ENCODE measurements at regions not wholly inside any gene's neighbourhood (a gene's known extent, or its start where the extent isn't known, plus 50 kb on each side); places are given as distances from the start of the nearest gene placed in this dataset.

DNA sequence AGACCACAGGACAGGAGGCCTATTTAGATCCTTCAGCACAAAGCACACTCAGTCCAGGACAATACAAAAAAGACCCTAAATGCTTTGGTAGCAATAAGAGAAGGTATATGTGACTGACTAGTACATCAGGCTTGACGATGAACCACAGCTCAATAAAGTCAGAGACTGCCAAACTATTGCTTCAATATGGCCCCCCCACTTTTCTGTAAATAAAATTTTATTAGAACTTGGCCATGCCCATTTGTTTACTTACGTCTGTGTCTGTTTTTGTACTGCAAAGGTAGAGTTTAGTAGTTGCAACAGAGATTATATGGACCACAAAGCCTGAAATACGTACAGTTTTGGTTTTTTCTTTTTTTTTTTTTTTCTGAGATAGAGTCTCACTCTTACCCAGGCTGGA lies 136.7 kb downstream of the IRS2 start:
- no peaks in the 10 kb centered on the region for H3K9me3 ChIP-seq (ENCODE audit: control insufficient read depth, insufficient read depth, low read depth, low read length)
- no peak overlapping the region for H3K4me3 ChIP-seq (ENCODE audit: low read depth, low read length)
- ChIA-PET POLR2A (no interaction called here), CTCF (interaction anchor here (0.7 kb wide), 1 partner anchor 1002 kb away, joined by 3 read pairs; no protein-coding TSS in a partner anchor)
- no peaks in the 10 kb centered on the region for H3K4me1 ChIP-seq (ENCODE audit: control insufficient read depth, insufficient read depth, low read length)
- TF ChIP-seq, protein P1, sequence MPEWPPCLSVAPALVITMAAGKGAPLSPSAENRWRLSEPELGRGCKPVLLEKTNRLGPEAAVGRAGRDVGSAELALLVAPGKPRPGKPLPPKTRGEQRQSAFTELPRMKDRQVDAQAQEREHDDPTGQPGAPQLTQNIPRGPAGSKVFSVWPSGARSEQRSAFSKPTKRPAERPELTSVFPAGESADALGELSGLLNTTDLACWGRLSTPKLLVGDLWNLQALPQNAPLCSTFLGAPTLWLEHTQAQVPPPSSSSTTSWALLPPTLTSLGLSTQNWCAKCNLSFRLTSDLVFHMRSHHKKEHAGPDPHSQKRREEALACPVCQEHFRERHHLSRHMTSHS (tag by site-specific recombination; IDR thresholded peaks at IDR 0.05) = no peak
- TF ChIP-seq ZNF560 (tag by site-specific recombination; IDR thresholded peaks at IDR 0.05; ENCODE audit: borderline replicate concordance) (no peak), ZNF48 (tag by site-specific recombination; IDR thresholded peaks at IDR 0.05) (no peak), SALL2 (tag by site-specific recombination; IDR thresholded peaks at IDR 0.05; ENCODE audit: borderline replicate concordance) (no peak), ZNF114 (tag by site-specific recombination; IDR thresholded peaks at IDR 0.05) (no peak), ZNF138 (tag by site-specific recombination; IDR thresholded peaks at IDR 0.05; ENCODE audit: borderline replicate concordance) (no peak), ZBTB7A (tag by site-specific recombination; IDR thresholded peaks at IDR 0.05; ENCODE audit: low read depth) (no peak), SP2 (tag by site-specific recombination; IDR thresholded peaks at IDR 0.05) (no peak), ZNF514 (tag by site-specific recombination; IDR thresholded peaks at IDR 0.05) (no peak), ZNF571 (tag by site-specific recombination; IDR thresholded peaks at IDR 0.05) (no peak), ZNF747 (tag by site-specific recombination; IDR thresholded peaks at IDR 0.05) (no peak), MZF1 (tag by site-specific recombination; IDR thresholded peaks at IDR 0.05; ENCODE audit: borderline replicate concordance) (no peak), PRDM1 (tag by site-specific recombination; IDR thresholded peaks at IDR 0.05) (no peak)
- TF ChIP-seq, protein P2, sequence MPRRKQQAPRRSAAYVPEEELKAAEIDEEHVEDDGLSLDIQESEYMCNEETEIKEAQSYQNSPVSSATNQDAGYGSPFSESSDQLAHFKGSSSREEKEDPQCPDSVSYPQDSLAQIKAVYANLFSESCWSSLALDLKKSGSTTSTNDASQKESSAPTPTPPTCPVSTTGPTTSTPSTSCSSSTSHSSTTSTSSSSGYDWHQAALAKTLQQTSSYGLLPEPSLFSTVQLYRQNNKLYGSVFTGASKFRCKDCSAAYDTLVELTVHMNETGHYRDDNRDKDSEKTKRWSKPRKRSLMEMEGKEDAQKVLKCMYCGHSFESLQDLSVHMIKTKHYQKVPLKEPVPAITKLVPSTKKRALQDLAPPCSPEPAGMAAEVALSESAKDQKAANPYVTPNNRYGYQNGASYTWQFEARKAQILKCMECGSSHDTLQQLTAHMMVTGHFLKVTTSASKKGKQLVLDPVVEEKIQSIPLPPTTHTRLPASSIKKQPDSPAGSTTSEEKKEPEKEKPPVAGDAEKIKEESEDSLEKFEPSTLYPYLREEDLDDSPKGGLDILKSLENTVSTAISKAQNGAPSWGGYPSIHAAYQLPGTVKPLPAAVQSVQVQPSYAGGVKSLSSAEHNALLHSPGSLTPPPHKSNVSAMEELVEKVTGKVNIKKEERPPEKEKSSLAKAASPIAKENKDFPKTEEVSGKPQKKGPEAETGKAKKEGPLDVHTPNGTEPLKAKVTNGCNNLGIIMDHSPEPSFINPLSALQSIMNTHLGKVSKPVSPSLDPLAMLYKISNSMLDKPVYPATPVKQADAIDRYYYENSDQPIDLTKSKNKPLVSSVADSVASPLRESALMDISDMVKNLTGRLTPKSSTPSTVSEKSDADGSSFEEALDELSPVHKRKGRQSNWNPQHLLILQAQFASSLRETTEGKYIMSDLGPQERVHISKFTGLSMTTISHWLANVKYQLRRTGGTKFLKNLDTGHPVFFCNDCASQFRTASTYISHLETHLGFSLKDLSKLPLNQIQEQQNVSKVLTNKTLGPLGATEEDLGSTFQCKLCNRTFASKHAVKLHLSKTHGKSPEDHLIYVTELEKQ (tag by site-specific recombination; IDR thresholded peaks at IDR 0.05; ENCODE audit: borderline replicate concordance) = no peak
- TF ChIP-seq, protein P3, sequence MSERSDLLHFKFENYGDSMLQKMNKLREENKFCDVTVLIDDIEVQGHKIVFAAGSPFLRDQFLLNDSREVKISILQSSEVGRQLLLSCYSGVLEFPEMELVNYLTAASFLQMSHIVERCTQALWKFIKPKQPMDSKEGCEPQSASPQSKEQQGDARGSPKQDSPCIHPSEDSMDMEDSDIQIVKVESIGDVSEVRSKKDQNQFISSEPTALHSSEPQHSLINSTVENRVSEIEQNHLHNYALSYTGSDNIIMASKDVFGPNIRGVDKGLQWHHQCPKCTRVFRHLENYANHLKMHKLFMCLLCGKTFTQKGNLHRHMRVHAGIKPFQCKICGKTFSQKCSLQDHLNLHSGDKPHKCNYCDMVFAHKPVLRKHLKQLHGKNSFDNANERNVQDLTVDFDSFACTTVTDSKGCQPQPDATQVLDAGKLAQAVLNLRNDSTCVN (tag by site-specific recombination; optimal IDR thresholded peaks at IDR 0.05) = no peak
- no peak overlapping the region for H3K27ac ChIP-seq (ENCODE audit: extremely low read depth, low read depth, low read length)
- no peaks in the 10 kb centered on the region for H3K36me3 ChIP-seq (ENCODE audit: control insufficient read depth in 2 of 2, insufficient read depth in 1 of 2, low read length in 2 of 2)

DNA sequence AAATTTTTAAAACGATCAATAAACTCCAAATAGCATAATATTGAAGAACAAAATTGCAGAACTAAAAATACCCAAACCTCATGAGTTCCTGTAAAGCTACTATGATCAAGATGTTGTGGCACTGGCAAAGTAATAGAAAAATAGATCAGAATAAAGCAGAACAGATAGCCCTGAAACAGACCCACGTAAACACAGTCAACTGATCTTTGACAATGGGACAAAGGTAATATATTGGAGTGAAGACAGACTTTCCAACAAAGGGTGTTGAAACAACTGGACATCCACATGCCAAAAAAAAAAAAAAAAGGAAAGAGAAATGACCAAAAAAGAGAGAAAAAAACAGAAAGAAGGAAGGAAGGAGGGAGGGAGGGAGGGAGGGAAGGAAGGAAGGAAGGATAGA lies 138.7 kb downstream of the IRS2 start:
- ChIA-PET CTCF (no interaction called here), POLR2A (no interaction called here)
- Histone ChIP-seq H3K4me3 (ENCODE audit: low read depth, low read length) (no peak overlapping the region), H3K9me3 (ENCODE audit: control insufficient read depth, insufficient read depth, low read depth, low read length) (no peaks in the 10 kb centered on the region), H3K36me3 (ENCODE audit: control insufficient read depth in 2 of 2, insufficient read depth in 1 of 2, low read length in 2 of 2) (no peaks in the 10 kb centered on the region), H3K27ac (ENCODE audit: extremely low read depth, low read depth, low read length) (no peak overlapping the region), H3K4me1 (ENCODE audit: control insufficient read depth, insufficient read depth, low read length) (no peaks in the 10 kb centered on the region)
- no peak for TF ChIP-seq ZNF138 (tag by site-specific recombination; IDR thresholded peaks at IDR 0.05; ENCODE audit: borderline replicate concordance)
- TF ChIP-seq ZFP3 (tag by site-specific recombination; IDR thresholded peaks at IDR 0.05; ENCODE audit: low read depth) = no peak
- TF ChIP-seq ZNF10 (tag by site-specific recombination; IDR thresholded peaks at IDR 0.05) = no peak
- TF ChIP-seq ZNF792 (tag by site-specific recombination; IDR thresholded peaks at IDR 0.05) = no peak
- no peak for TF ChIP-seq ZNF133 (tag by site-specific recombination; IDR thresholded peaks at IDR 0.05)
- TF ChIP-seq SALL2 (tag by site-specific recombination; IDR thresholded peaks at IDR 0.05; ENCODE audit: borderline replicate concordance) = no peak
- TF ChIP-seq, protein P4, sequence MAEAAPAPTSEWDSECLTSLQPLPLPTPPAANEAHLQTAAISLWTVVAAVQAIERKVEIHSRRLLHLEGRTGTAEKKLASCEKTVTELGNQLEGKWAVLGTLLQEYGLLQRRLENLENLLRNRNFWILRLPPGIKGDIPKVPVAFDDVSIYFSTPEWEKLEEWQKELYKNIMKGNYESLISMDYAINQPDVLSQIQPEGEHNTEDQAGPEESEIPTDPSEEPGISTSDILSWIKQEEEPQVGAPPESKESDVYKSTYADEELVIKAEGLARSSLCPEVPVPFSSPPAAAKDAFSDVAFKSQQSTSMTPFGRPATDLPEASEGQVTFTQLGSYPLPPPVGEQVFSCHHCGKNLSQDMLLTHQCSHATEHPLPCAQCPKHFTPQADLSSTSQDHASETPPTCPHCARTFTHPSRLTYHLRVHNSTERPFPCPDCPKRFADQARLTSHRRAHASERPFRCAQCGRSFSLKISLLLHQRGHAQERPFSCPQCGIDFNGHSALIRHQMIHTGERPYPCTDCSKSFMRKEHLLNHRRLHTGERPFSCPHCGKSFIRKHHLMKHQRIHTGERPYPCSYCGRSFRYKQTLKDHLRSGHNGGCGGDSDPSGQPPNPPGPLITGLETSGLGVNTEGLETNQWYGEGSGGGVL (tag by site-specific recombination; IDR thresholded peaks at IDR 0.05) = no peak
- TF ChIP-seq, protein P5, sequence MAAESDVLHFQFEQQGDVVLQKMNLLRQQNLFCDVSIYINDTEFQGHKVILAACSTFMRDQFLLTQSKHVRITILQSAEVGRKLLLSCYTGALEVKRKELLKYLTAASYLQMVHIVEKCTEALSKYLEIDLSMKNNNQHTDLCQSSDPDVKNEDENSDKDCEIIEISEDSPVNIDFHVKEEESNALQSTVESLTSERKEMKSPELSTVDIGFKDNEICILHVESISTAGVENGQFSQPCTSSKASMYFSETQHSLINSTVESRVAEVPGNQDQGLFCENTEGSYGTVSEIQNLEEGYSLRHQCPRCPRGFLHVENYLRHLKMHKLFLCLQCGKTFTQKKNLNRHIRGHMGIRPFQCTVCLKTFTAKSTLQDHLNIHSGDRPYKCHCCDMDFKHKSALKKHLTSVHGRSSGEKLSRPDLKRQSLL (tag by site-specific recombination; IDR thresholded peaks at IDR 0.05) = no peak
- no peak for TF ChIP-seq ZNF544 (tag by site-specific recombination; IDR thresholded peaks at IDR 0.05)
- TF ChIP-seq ZNF24 (tag by site-specific recombination; IDR thresholded peaks at IDR 0.05) = no peak
- TF ChIP-seq, protein P6, sequence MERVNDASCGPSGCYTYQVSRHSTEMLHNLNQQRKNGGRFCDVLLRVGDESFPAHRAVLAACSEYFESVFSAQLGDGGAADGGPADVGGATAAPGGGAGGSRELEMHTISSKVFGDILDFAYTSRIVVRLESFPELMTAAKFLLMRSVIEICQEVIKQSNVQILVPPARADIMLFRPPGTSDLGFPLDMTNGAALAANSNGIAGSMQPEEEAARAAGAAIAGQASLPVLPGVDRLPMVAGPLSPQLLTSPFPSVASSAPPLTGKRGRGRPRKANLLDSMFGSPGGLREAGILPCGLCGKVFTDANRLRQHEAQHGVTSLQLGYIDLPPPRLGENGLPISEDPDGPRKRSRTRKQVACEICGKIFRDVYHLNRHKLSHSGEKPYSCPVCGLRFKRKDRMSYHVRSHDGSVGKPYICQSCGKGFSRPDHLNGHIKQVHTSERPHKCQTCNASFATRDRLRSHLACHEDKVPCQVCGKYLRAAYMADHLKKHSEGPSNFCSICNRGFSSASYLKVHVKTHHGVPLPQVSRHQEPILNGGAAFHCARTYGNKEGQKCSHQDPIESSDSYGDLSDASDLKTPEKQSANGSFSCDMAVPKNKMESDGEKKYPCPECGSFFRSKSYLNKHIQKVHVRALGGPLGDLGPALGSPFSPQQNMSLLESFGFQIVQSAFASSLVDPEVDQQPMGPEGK (tag by site-specific recombination; IDR thresholded peaks at IDR 0.05) = no peak
- TF ChIP-seq ZNF560 (tag by site-specific recombination; IDR thresholded peaks at IDR 0.05; ENCODE audit: borderline replicate concordance) = no peak
- TF ChIP-seq ZNF202 (tag by site-specific recombination; IDR thresholded peaks at IDR 0.05; ENCODE audit: borderline replicate concordance) = no peak
